Activated T-cell treated with anti-CD3 and anti-CD28 coated beads, Interleukin-2, amount 50 U/mL, for 24 hours (primary cell): ENCODE measurements at regions not wholly inside any gene's neighbourhood (a gene's known extent, or its start where the extent isn't known, plus 50 kb on each side); places are given as distances from the start of the nearest gene placed in this dataset.

Source experiments
- DNase-seq: peaks from one replicate; pipeline ENCODE4 v3.0.0-alpha.2; 2020
- H3K27ac Mint-ChIP-seq: 2 replicates; pipeline ENCODE4 v1.8.0; 2020; ENCODE audit warnings: mild to moderate bottlenecking, mixed read lengths
- H3K27me3 Mint-ChIP-seq: 2 replicates; pipeline ENCODE4 v1.8.0; 2020; ENCODE audit warnings: mixed read lengths
- H3K36me3 Mint-ChIP-seq: 2 replicates; pipeline ENCODE4 v1.8.0; 2020; ENCODE audit warnings: low read depth, mixed read lengths
- H3K4me1 Mint-ChIP-seq: 2 replicates; pipeline ENCODE4 v1.8.0; 2020; ENCODE audit warnings: low read depth, mixed read lengths
- H3K4me3 Mint-ChIP-seq: 2 replicates; pipeline ENCODE4 v1.8.0; 2020; ENCODE audit warnings: mild to moderate bottlenecking, moderate library complexity, mixed read lengths
- H3K9me3 Mint-ChIP-seq: 2 replicates; pipeline ENCODE4 v1.8.0; 2020; ENCODE audit warnings: mixed read lengths

GRCh38 chr7:86592185-86592584 lies 51.5 kb upstream of the GRM3 start:
- H3K27ac Mint-ChIP-seq: no peak overlapping the region
- no peaks in the 10 kb centered on the region for H3K36me3 Mint-ChIP-seq
- H3K4me3 Mint-ChIP-seq: no peak overlapping the region
- H3K4me1 Mint-ChIP-seq: no peaks in the 10 kb centered on the region
- H3K9me3 Mint-ChIP-seq: peaks cover under 1% of the 10 kb centered on the region
- H3K27me3 Mint-ChIP-seq: no peaks in the 10 kb centered on the region
- no peak for DNase-seq

- no peaks in the 10 kb centered on the region for H3K4me1 Mint-ChIP-seq
- no peaks in the 10 kb centered on the region for H3K27me3 Mint-ChIP-seq
- peaks cover 9% of the 10 kb centered on the region for H3K9me3 Mint-ChIP-seq
- H3K27ac Mint-ChIP-seq: no peak overlapping the region
- no peaks in the 10 kb centered on the region for H3K36me3 Mint-ChIP-seq
- H3K4me3 Mint-ChIP-seq: no peak overlapping the region
- no peak for DNase-seq
These were observed 69.7 kb upstream of the GRM3 start for GRCh38 chr7:86574006-86574405.

- DNase-seq: no peak
- Mint-ChIP-seq H3K36me3 (no peaks in the 10 kb centered on the region), H3K27me3 (no peaks in the 10 kb centered on the region), H3K4me1 (no peaks in the 10 kb centered on the region), H3K4me3 (no peak overlapping the region), H3K27ac (no peak overlapping the region), H3K9me3 (no peaks in the 10 kb centered on the region)
These were observed 84.8 kb upstream of the GRM3 start for GRCh38 chr7:86558680-86559501.

GRCh38 chr7:86534641-86535040 lies 109.1 kb upstream of the GRM3 start:
- Mint-ChIP-seq H3K9me3 (peaks cover 2% of the 10 kb centered on the region), H3K4me3 (no peak overlapping the region), H3K4me1 (no peaks in the 10 kb centered on the region), H3K36me3 (no peaks in the 10 kb centered on the region), H3K27ac (no peak overlapping the region), H3K27me3 (no peaks in the 10 kb centered on the region)
- DNase-seq: no peak

- Mint-ChIP-seq H3K36me3 (no peaks in the 10 kb centered on the region), H3K27ac (no peak overlapping the region), H3K4me3 (no peak overlapping the region), H3K4me1 (no peaks in the 10 kb centered on the region), H3K9me3 (no peaks in the 10 kb centered on the region), H3K27me3 (no peaks in the 10 kb centered on the region)
- DNase-seq: no peak
These were observed 139.5 kb upstream of the GRM3 start for GRCh38 chr7:86504229-86504628.

- no peak overlapping the region for H3K27ac Mint-ChIP-seq
- H3K9me3 Mint-ChIP-seq: no peaks in the 10 kb centered on the region
- H3K27me3 Mint-ChIP-seq: no peaks in the 10 kb centered on the region
- no peaks in the 10 kb centered on the region for H3K36me3 Mint-ChIP-seq
- DNase-seq: no peak
- no peaks in the 10 kb centered on the region for H3K4me1 Mint-ChIP-seq
- H3K4me3 Mint-ChIP-seq: no peak overlapping the region
These were observed 143.7 kb upstream of the GRM3 start for GRCh38 chr7:86499986-86500385.

- H3K4me3 Mint-ChIP-seq: no peak overlapping the region
- DNase-seq: no peak
- H3K4me1 Mint-ChIP-seq: no peaks in the 10 kb centered on the region
- H3K36me3 Mint-ChIP-seq: no peaks in the 10 kb centered on the region
- no peak overlapping the region for H3K27ac Mint-ChIP-seq
- no peaks in the 10 kb centered on the region for H3K9me3 Mint-ChIP-seq
- no peaks in the 10 kb centered on the region for H3K27me3 Mint-ChIP-seq
These were observed 157.9 kb upstream of the GRM3 start for GRCh38 chr7:86485827-86486226.

- no peak for DNase-seq
- no peaks in the 10 kb centered on the region for H3K4me1 Mint-ChIP-seq
- H3K27me3 Mint-ChIP-seq: no peaks in the 10 kb centered on the region
- no peak overlapping the region for H3K27ac Mint-ChIP-seq
- no peak overlapping the region for H3K4me3 Mint-ChIP-seq
- H3K36me3 Mint-ChIP-seq: no peaks in the 10 kb centered on the region
- H3K9me3 Mint-ChIP-seq: no peaks in the 10 kb centered on the region
These were observed 164.6 kb upstream of the GRM3 start for GRCh38 chr7:86479144-86479543.

- no peaks in the 10 kb centered on the region for H3K27me3 Mint-ChIP-seq
- H3K4me1 Mint-ChIP-seq: no peaks in the 10 kb centered on the region
These were observed 166.3 kb upstream of the GRM3 start for GRCh38 chr7:86477343-86477935.

GRCh38 chr7:86470763-86471162 lies 172.9 kb upstream of the GRM3 start:
- Mint-ChIP-seq H3K27me3 (no peaks in the 10 kb centered on the region), H3K9me3 (no peaks in the 10 kb centered on the region), H3K4me1 (no peaks in the 10 kb centered on the region), H3K27ac (no peak overlapping the region), H3K4me3 (no peak overlapping the region), H3K36me3 (no peaks in the 10 kb centered on the region)
- no peak for DNase-seq

More at GRCh38 chr7:86477343-86477935, 166.3 kb upstream of the GRM3 start:
- Mint-ChIP-seq H3K4me3 (no peak overlapping the region), H3K27ac (no peak overlapping the region), H3K36me3 (no peaks in the 10 kb centered on the region), H3K9me3 (no peaks in the 10 kb centered on the region)
- DNase-seq: no peak

- peak; percentile 28 for DNase-seq
- no peaks in the 10 kb centered on the region for H3K36me3 Mint-ChIP-seq
- H3K9me3 Mint-ChIP-seq: no peaks in the 10 kb centered on the region
- no peaks in the 10 kb centered on the region for H3K27me3 Mint-ChIP-seq
- H3K4me3 Mint-ChIP-seq: no peak overlapping the region
- H3K27ac Mint-ChIP-seq: no peak overlapping the region
- no peaks in the 10 kb centered on the region for H3K4me1 Mint-ChIP-seq
These were observed 173.9 kb upstream of the GRM3 start for GRCh38 chr7:86469680-86470295.

- Mint-ChIP-seq H3K36me3 (no peaks in the 10 kb centered on the region), H3K4me3 (no peak overlapping the region), H3K9me3 (no peaks in the 10 kb centered on the region), H3K4me1 (no peaks in the 10 kb centered on the region), H3K27me3 (no peaks in the 10 kb centered on the region), H3K27ac (no peak overlapping the region)
- no peak for DNase-seq
These were observed 189.0 kb upstream of the GRM3 start for GRCh38 chr7:86454753-86455152.

GRCh38 chr7:86453454-86453853 lies 190.3 kb upstream of the GRM3 start:
- Mint-ChIP-seq H3K4me1 (no peaks in the 10 kb centered on the region), H3K4me3 (no peak overlapping the region), H3K36me3 (no peaks in the 10 kb centered on the region), H3K9me3 (no peaks in the 10 kb centered on the region), H3K27me3 (no peaks in the 10 kb centered on the region), H3K27ac (no peak overlapping the region)
- no peak for DNase-seq

GRCh38 chr7:86448856-86449255 lies 194.9 kb upstream of the GRM3 start:
- Mint-ChIP-seq H3K4me3 (no peak overlapping the region), H3K4me1 (no peaks in the 10 kb centered on the region), H3K9me3 (no peaks in the 10 kb centered on the region), H3K27me3 (no peaks in the 10 kb centered on the region), H3K36me3 (no peaks in the 10 kb centered on the region), H3K27ac (no peak overlapping the region)
- no peak for DNase-seq

GRCh38 chr7:86445285-86445684 lies 198.4 kb upstream of the GRM3 start:
- no peak overlapping the region for H3K27ac Mint-ChIP-seq
- H3K9me3 Mint-ChIP-seq: no peaks in the 10 kb centered on the region
- H3K36me3 Mint-ChIP-seq: no peaks in the 10 kb centered on the region
- no peak for DNase-seq
- no peaks in the 10 kb centered on the region for H3K4me1 Mint-ChIP-seq
- no peaks in the 10 kb centered on the region for H3K27me3 Mint-ChIP-seq
- H3K4me3 Mint-ChIP-seq: no peak overlapping the region
